Liver (tissue), 3 donors: ENCODE measurements at regions not wholly inside any gene's neighbourhood (a gene's known extent, or its start where the extent isn't known, plus 50 kb on each side); places are given as distances from the start of the nearest gene placed in this dataset.

Experiments used
- EGR1 ChIP-seq, 2 donors: IDR thresholded peaks; 2 replicates each; pipeline ENCODE4 v1.6.1; 2016 to 2018; ENCODE audit warnings: antibody characterized with exemption in 2 of 2, low read depth in 2 of 2
- HNF4A ChIP-seq, 2 donors: conservative IDR thresholded peaks; 2 replicates each; pipeline ENCODE4 v1.6.1; 2016; ENCODE audit warnings: antibody characterized with exemption in 2 of 2, mild to moderate bottlenecking in 2 of 2
- RAD21 ChIP-seq, 2 donors: IDR thresholded peaks; 2 replicates each; pipeline ENCODE4 v1.6.1; 2016; ENCODE audit warnings: antibody characterized with exemption in 2 of 2, mild to moderate bottlenecking in 2 of 2
- RXRA ChIP-seq, 2 donors: IDR thresholded peaks; 2 replicates each; pipeline ENCODE4 v1.6.1; 2017 to 2018; ENCODE audit warnings: antibody characterized with exemption in 2 of 2, mild to moderate bottlenecking in 1 of 2
- TAF1 ChIP-seq: conservative IDR thresholded peaks from 2 replicates; pipeline ENCODE4 v1.6.1; 2016; ENCODE audit warnings: antibody characterized with exemption, mild to moderate bottlenecking
- YY1 ChIP-seq: IDR thresholded peaks from 2 replicates; pipeline ENCODE4 v1.6.1; 2016; ENCODE audit warnings: antibody characterized with exemption, mild to moderate bottlenecking
- TF ChIP-seq, protein P1 (sequence below): IDR thresholded peaks from 2 replicates; pipeline ENCODE4 v1.6.1; 2016; ENCODE audit warnings: antibody characterized with exemption
- TF ChIP-seq, protein P2 (sequence below): fragments of 150-350 bp; IDR thresholded peaks from 2 replicates; pipeline ENCODE4 v1.5.1; 2017; ENCODE audit warnings: improper control_type of control experiment, low read depth, low read length; ENCODE audit not compliant: missing input control
- TF ChIP-seq, protein P3 (sequence below): IDR thresholded peaks from 2 replicates; pipeline ENCODE4 v1.6.1; 2016; ENCODE audit warnings: antibody characterized with exemption
- donor health status: healthy.
- donor health status: healthy.

DNA sequence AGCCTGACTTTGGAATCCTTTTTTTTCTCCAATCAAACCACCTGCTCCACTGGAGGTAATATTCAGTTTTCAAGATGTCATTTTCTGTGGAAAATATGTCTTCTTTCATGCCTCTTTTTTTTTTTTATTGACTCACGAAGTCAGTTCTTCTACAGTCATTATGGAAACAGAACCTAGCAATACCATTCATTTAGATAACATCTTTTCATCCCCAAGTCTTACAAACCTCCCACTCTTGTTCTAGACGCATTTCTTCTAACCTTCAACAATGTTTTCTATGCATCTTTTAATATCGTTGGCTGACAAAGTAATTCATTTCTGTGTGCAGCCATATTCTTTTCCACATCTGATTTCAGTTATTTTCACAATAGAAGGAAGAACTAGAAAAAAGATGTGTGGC, 474.3 kb upstream of the CCDC196 start:
- TF ChIP-seq, protein P1, sequence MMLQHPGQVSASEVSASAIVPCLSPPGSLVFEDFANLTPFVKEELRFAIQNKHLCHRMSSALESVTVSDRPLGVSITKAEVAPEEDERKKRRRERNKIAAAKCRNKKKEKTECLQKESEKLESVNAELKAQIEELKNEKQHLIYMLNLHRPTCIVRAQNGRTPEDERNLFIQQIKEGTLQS = no peak
- TF ChIP-seq EGR1 (IDR thresholded peaks at IDR 0.05; ENCODE audit: low read depth in 2 of 2) (no peak), RXRA (IDR thresholded peaks at IDR 0.05) (no peak), TAF1 (no peak), YY1 (no peak), HNF4A (conservative IDR thresholded peaks at IDR 0.05) (no peak), RAD21 (IDR thresholded peaks at IDR 0.05) (no peak)
- TF ChIP-seq, protein P2, sequence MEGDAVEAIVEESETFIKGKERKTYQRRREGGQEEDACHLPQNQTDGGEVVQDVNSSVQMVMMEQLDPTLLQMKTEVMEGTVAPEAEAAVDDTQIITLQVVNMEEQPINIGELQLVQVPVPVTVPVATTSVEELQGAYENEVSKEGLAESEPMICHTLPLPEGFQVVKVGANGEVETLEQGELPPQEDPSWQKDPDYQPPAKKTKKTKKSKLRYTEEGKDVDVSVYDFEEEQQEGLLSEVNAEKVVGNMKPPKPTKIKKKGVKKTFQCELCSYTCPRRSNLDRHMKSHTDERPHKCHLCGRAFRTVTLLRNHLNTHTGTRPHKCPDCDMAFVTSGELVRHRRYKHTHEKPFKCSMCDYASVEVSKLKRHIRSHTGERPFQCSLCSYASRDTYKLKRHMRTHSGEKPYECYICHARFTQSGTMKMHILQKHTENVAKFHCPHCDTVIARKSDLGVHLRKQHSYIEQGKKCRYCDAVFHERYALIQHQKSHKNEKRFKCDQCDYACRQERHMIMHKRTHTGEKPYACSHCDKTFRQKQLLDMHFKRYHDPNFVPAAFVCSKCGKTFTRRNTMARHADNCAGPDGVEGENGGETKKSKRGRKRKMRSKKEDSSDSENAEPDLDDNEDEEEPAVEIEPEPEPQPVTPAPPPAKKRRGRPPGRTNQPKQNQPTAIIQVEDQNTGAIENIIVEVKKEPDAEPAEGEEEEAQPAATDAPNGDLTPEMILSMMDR = no peak
- TF ChIP-seq, protein P3, sequence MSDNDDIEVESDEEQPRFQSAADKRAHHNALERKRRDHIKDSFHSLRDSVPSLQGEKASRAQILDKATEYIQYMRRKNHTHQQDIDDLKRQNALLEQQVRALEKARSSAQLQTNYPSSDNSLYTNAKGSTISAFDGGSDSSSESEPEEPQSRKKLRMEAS = no peak
